ENCODE measurements at regions not wholly inside any gene's neighbourhood (a gene's known extent, or its start where the extent isn't known, plus 50 kb on each side); places are given as distances from the start of the nearest gene placed in this dataset.
A peak's percentile ranks its signal among the peaks of the same experiment; 100 is the strongest.

- TF ChIP-seq POLR2A (IDR thresholded peaks at IDR 0.05; ENCODE audit: low read depth, low read length) (no peak), MAX (IDR thresholded peaks at IDR 0.05; ENCODE audit: insufficient read depth, insufficient read length) (peak; percentile 20)
These were observed 396.1 kb downstream of the ZNF33B start for GRCh38 chr10:42242135-42242805.
